ENCODE measurements at regions not wholly inside any gene's neighbourhood (a gene's known extent, or its start where the extent isn't known, plus 50 kb on each side); places are given as distances from the start of the nearest gene placed in this dataset.
"Not testable (repeated sequence)": the region's sequence is repeated elsewhere in the genome, so short reads cannot be mapped to it uniquely, and the experiment has no call there.

GRCh38 chr2:241958818-241959545 lies 89.5 kb downstream of the RTP5 start:
- DNase-seq (ENCODE audit: low spot score), result no peak

- DNase-seq (ENCODE audit: low spot score), result no peak
Observed at GRCh38 chr2:241959751-241960269, 90.3 kb downstream of the RTP5 start.

GRCh38 chr2:241961454-241961853 lies 91.9 kb downstream of the RTP5 start:
- no peak for DNase-seq (ENCODE audit: low spot score)

- DNase-seq (ENCODE audit: low spot score), result no peak
Observed at GRCh38 chr2:241964133-241964532, 94.6 kb downstream of the RTP5 start.

GRCh38 chr2:241965931-241966412 lies 96.4 kb downstream of the RTP5 start:
- peak; percentile 94 for DNase-seq (ENCODE audit: low spot score)

- DNase-seq (ENCODE audit: low spot score), result no peak
Observed at GRCh38 chr2:241966647-241967466, 97.3 kb downstream of the RTP5 start.

- no peak for DNase-seq (ENCODE audit: low spot score)
Observed at GRCh38 chr2:241967467-241968144, 98.1 kb downstream of the RTP5 start.

GRCh38 chr2:241968417-241968816 lies 98.9 kb downstream of the RTP5 start:
- no peak for DNase-seq (ENCODE audit: low spot score)

- not testable (repeated sequence) for DNase-seq (ENCODE audit: low spot score)
Observed at GRCh38 chr2:241969182-241969581, 99.7 kb downstream of the RTP5 start.

GRCh38 chr2:241970716-241971115 lies 101.2 kb downstream of the RTP5 start:
- DNase-seq (ENCODE audit: low spot score), result no peak

- no peak for DNase-seq (ENCODE audit: low spot score)
Observed at GRCh38 chr2:241974096-241974495, 104.6 kb downstream of the RTP5 start.

- DNase-seq (ENCODE audit: low spot score), result no peak
Observed at GRCh38 chr2:241974851-241975592, 105.5 kb downstream of the RTP5 start.

- no peak for DNase-seq (ENCODE audit: low spot score)
Observed at GRCh38 chr2:241975593-241976284, 106.2 kb downstream of the RTP5 start.

- DNase-seq (ENCODE audit: low spot score), result no peak
Observed at GRCh38 chr2:241976296-241976695, 106.8 kb downstream of the RTP5 start.

- no peak for DNase-seq (ENCODE audit: low spot score)
Observed at GRCh38 chr2:241977557-241978300, 108.2 kb downstream of the RTP5 start.

- no peak for DNase-seq (ENCODE audit: low spot score)
Observed at GRCh38 chr2:241978670-241979069, 109.1 kb downstream of the RTP5 start.

- DNase-seq (ENCODE audit: low spot score), result no peak
Observed at GRCh38 chr2:241980193-241980592, 110.7 kb downstream of the RTP5 start.

GRCh38 chr2:241981076-241981700 lies 111.7 kb downstream of the RTP5 start:
- DNase-seq (ENCODE audit: low spot score), result no peak

- DNase-seq (ENCODE audit: low spot score), result no peak
Observed at GRCh38 chr2:241982706-241983570, 113.4 kb downstream of the RTP5 start.
